ENCODE measurements at regions not wholly inside any gene's neighbourhood (a gene's known extent, or its start where the extent isn't known, plus 50 kb on each side); places are given as distances from the start of the nearest gene placed in this dataset.

DNA sequence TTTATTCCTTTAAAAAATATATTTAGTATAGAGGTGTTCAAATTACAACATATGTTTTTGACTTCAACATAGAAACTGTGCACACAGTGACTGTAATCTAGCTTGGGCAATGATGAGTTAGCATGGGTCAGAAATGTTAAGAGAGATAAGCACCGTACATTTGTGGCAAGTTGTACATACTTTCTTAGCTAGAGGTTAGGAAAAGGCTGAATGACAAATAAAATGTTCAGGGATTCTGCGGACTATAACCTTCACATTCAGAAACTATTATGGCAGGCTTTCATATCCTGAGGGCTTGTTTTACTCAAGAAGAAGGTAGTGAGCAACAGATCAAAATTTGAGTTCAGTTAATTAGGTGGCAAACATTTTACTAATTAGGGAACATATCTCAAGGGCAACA is 379.7 kb upstream of the EPHA6 start:
- ATAC-seq (ENCODE audit: low read depth), result no peak
- TF ChIP-seq, protein P1, sequence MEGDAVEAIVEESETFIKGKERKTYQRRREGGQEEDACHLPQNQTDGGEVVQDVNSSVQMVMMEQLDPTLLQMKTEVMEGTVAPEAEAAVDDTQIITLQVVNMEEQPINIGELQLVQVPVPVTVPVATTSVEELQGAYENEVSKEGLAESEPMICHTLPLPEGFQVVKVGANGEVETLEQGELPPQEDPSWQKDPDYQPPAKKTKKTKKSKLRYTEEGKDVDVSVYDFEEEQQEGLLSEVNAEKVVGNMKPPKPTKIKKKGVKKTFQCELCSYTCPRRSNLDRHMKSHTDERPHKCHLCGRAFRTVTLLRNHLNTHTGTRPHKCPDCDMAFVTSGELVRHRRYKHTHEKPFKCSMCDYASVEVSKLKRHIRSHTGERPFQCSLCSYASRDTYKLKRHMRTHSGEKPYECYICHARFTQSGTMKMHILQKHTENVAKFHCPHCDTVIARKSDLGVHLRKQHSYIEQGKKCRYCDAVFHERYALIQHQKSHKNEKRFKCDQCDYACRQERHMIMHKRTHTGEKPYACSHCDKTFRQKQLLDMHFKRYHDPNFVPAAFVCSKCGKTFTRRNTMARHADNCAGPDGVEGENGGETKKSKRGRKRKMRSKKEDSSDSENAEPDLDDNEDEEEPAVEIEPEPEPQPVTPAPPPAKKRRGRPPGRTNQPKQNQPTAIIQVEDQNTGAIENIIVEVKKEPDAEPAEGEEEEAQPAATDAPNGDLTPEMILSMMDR (IDR thresholded peaks at IDR 0.05), result no peak
- no peak for TF ChIP-seq EZH2 (IDR thresholded peaks at IDR 0.05; ENCODE audit: borderline replicate concordance, insufficient read depth, low read depth, low read length, poor library complexity, severe bottlenecking)
- Mint-ChIP-seq H3K4me3 (no peak overlapping the region), H3K27me3 (no peaks in the 10 kb centered on the region), H3K4me1 (no peaks in the 10 kb centered on the region), H3K27ac (no peak overlapping the region), H3K9me3 (ENCODE audit: insufficient read depth) (no peaks in the 10 kb centered on the region)
- intact Hi-C loops (cut with micrococcal nuclease), result no loop called here
- no peak overlapping the region for H3K9ac ChIP-seq (ENCODE audit: low read length)
- H3K9me3 ChIP-seq (ENCODE audit: control extremely low read depth in 1 of 3, control insufficient read depth in 2 of 3, insufficient read depth in 1 of 3, low read length in 2 of 3), result peaks cover 0 to 7% (median 0%) of the 10 kb centered on the region in 3 donors
- no peaks in the 10 kb centered on the region for H3K79me2 ChIP-seq (ENCODE audit: control insufficient read depth, insufficient read depth, low read length)
- no peak overlapping the region for H2AFZ ChIP-seq (ENCODE audit: insufficient read depth, low read depth, low read length, poor library complexity, severe bottlenecking)
- POLR2A ChIA-PET, result no interaction called here
- CTCF ChIA-PET, result no interaction called here
- no peaks in the 10 kb centered on the region for H3K4me1 ChIP-seq (ENCODE audit: control insufficient read depth in 2 of 2, insufficient read depth in 2 of 2, low read length in 2 of 2)
- no peak overlapping the region for H3K4me3 ChIP-seq (ENCODE audit: control extremely low read depth in 1 of 5, extremely low read depth in 1 of 5, insufficient read depth in 1 of 5, low read depth in 2 of 5, low read length in 4 of 5)
- H3K4me2 ChIP-seq (replicated peaks; ENCODE audit: low read depth, low read length, poor library complexity, severe bottlenecking), result no peak overlapping the region
- WGBS (ENCODE audit: insufficient coverage), result 80% methylated on average over 1 of the region's 2 CpGs
- no peaks in the 10 kb centered on the region for H3K36me3 ChIP-seq (replicated peaks in 1 of 2; ENCODE audit: control extremely low read depth in 1 of 2, control insufficient read depth in 1 of 2, extremely low read depth in 1 of 2, insufficient read depth in 2 of 2, low read length in 1 of 2)
- no peak for DNase-seq
- H4K20me1 ChIP-seq (ENCODE audit: control insufficient read depth, insufficient read depth, low read length, poor library complexity, severe bottlenecking), result no peaks in the 10 kb centered on the region
- no peak overlapping the region for H3K27ac ChIP-seq (ENCODE audit: low read length in 2 of 2)
- H3K27me3 ChIP-seq (replicated peaks in 1 of 4; ENCODE audit: control extremely low read depth in 1 of 4, control insufficient read depth in 3 of 4, insufficient read depth in 4 of 4, low read length in 3 of 4), result no peaks in the 10 kb centered on the region

- Histone ChIP-seq H3K27me3 (replicated peaks in 1 of 4; ENCODE audit: control extremely low read depth in 1 of 4, control insufficient read depth in 3 of 4, insufficient read depth in 4 of 4, low read length in 3 of 4) (no peaks in the 10 kb centered on the region), H3K9ac (ENCODE audit: low read length) (no peak overlapping the region), H3K9me3 (ENCODE audit: control extremely low read depth in 1 of 3, control insufficient read depth in 2 of 3, insufficient read depth in 1 of 3, low read length in 2 of 3) (no peaks in the 10 kb centered on the region), H2AFZ (ENCODE audit: insufficient read depth, low read depth, low read length, poor library complexity, severe bottlenecking) (no peak overlapping the region), H3K27ac (ENCODE audit: low read length in 2 of 2) (no peak overlapping the region), H3K79me2 (ENCODE audit: control insufficient read depth, insufficient read depth, low read length) (no peaks in the 10 kb centered on the region), H3K4me1 (ENCODE audit: control insufficient read depth in 2 of 2, insufficient read depth in 2 of 2, low read length in 2 of 2) (no peaks in the 10 kb centered on the region), H3K36me3 (replicated peaks in 1 of 2; ENCODE audit: control extremely low read depth in 1 of 2, control insufficient read depth in 1 of 2, extremely low read depth in 1 of 2, insufficient read depth in 2 of 2, low read length in 1 of 2) (no peaks in the 10 kb centered on the region), H3K4me3 (ENCODE audit: control extremely low read depth in 1 of 5, extremely low read depth in 1 of 5, insufficient read depth in 1 of 5, low read depth in 2 of 5, low read length in 4 of 5) (no peak overlapping the region), H3K4me2 (replicated peaks; ENCODE audit: low read depth, low read length, poor library complexity, severe bottlenecking) (no peak overlapping the region), H4K20me1 (ENCODE audit: control insufficient read depth, insufficient read depth, low read length, poor library complexity, severe bottlenecking) (no peaks in the 10 kb centered on the region)
- H3K27ac Mint-ChIP-seq, result no peak overlapping the region
- WGBS (ENCODE audit: insufficient coverage), result no CpG with 5 or more reads among the region's 1 CpG
- intact Hi-C loops (cut with micrococcal nuclease), result no loop called here
- no peak overlapping the region for H3K4me3 Mint-ChIP-seq
- no peaks in the 10 kb centered on the region for H3K4me1 Mint-ChIP-seq
- TF ChIP-seq, protein P1 (IDR thresholded peaks at IDR 0.05), result no peak
- no peak for TF ChIP-seq EZH2 (IDR thresholded peaks at IDR 0.05; ENCODE audit: borderline replicate concordance, insufficient read depth, low read depth, low read length, poor library complexity, severe bottlenecking)
- no peak for DNase-seq
- ChIA-PET POLR2A (no interaction called here), CTCF (no interaction called here)
- ATAC-seq (ENCODE audit: low read depth), result no peak
- H3K27me3 Mint-ChIP-seq, result no peaks in the 10 kb centered on the region
- peaks cover 8% of the 10 kb centered on the region for H3K9me3 Mint-ChIP-seq (ENCODE audit: insufficient read depth)
Observed at GRCh38 chr3:96449346-96449745, 365.0 kb upstream of the EPHA6 start.

Measured in B cell (primary cell).